ENCODE measurements at regions not wholly inside any gene's neighbourhood (a gene's known extent, or its start where the extent isn't known, plus 50 kb on each side); places are given as distances from the start of the nearest gene placed in this dataset.
"Not testable (repeated sequence)": the region's sequence is repeated elsewhere in the genome, so short reads cannot be mapped to it uniquely, and the experiment has no call there.

DNA sequence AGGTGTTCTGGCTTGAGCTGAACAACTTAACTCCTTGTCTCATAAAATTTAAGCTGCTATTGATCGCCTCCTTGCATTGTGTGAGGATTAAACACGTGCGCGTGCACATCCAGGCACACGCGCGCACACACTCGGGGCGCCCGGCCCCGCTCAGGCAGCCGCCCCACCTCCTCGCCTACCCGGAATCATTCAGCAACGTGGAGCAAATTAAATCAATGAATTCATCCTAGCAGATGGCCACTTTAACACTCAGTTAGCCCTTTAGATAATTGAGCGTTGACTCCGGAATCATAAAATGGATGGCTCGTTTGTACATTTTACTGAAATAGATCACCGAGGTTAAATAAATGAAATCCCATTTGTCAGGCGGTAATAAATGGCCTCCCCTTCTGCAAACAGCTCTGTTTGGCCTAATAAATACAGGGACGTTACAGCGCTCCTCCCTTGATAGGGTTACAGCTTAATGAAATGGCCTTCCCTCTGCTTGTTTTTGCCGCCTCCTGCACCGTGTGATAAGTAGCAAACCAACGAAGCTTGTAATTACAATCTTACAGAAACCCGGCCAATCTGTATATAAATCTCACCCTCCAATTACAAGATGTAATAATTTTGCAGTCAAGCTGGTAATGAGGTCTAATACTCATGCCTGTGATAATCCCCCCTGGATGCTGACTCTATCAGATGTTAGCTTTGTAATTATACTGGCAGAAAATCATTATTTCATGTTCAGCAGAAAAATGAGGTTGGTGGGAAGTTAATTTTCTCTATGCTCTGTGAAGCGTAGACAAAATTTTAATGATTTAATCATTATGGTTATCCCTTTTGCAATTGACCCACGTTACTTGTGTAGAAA, 229.7 kb upstream of the IRX4 start:
- no peak for DNase-seq

DNA sequence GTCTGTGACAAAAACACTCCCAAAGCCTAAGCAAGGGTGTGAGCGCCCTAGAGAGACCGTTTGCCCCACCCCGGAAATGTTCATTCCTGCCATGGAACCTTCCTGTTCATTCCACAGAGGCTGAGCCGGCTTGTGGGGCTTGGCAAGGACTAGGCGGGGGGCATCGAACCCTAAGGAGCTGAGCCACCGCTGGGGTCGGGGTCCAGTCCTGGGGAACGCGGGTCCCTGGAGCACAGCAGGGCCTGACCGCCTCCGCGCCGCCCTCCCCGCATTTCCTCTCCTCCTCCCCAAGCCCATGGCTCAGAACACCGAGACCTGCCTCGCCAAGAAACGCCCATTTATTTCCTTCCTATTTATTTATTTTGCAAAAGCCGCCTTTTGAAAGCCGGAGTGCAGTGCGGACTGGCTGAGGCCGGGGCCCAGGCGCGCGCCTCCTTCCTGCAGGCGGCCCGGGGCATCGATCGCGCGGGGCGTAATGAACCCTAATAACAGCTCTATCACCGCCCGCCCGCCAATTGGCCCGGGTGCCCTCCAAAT, 228.9 kb upstream of the IRX4 start:
- DNase-seq, result no peak

DNA sequence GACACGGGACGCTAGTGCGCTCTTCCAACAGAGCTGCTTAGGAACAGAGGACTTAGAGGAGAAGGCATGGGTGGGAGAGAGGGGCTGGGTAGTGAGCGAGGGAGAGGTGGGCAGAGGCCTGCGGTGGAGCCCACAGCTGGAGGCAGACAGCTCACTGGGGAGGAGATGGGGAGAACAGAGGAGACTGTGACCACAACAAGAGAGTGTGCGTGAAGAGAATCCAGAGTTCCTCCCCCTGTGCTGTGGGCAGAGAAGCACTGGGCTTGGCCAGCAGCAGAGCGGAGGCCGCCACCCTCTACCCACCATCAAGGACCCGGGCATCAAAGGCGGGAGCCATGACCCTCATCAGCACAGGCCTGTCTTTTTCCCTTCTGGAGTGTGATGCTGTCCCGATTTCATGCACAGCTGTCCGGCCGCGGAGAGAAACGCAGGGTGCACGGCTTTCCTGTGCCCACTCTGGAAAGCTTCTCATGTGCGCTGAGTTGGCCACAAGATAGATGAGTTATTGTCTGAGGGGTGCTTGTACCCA, 228.3 kb upstream of the IRX4 start:
- no peak for DNase-seq

DNA sequence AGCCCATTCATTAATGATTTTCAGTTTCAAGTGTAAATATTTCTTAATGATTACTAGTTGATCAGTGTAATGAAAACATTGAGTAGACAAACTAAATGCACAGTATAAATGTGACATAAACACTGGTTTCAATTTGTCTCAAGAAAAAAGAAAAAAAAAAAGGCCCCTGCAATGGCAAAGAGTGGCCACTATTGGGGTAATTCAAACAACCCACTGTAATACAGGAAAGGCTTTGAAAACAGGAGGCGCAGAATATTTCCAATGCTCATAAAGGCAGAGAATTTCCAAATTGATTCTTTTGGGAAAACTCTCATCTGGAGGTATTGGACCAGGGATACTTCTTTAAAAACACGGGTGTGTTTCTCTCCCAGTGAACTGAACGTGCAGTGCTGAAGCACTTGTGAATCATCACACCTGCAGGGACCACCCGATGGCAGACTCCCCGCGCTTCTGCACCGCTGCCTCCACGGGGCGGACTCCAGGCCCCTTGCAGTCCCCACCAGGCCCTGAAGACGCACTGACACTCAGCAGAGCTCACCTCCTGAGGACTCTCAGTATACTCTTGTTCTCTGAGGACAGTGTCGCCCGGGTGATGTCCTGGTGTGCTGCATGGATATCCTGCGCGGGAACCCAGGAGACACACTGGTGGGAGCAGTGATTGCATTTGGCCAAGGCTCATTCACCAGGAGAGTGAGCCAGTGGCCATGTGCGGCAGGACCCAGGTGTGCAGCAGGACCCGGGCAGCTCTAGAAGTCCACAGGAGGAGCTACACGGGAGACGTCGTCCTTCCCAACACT, 227.6 kb upstream of the IRX4 start:
- no peak for DNase-seq

DNA sequence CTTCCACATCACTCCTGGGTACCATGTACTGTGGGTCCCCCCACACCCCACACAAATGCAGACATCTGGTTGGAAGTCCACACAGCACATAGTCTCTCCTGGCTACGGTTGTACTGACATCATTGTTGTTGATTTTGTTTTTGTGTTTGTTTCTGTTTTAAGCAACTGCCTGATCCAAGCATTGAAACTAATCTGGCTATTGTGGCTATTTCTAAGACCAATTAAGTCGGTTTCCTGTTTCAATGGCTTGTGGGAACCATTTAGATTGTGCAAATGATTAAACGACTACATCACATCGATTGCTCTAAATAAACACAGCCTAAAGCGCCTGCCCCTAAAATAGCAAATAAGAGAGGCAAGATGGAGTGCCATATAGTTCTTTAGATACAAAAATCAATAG, 226.8 kb upstream of the IRX4 start:
- no peak for DNase-seq

DNA sequence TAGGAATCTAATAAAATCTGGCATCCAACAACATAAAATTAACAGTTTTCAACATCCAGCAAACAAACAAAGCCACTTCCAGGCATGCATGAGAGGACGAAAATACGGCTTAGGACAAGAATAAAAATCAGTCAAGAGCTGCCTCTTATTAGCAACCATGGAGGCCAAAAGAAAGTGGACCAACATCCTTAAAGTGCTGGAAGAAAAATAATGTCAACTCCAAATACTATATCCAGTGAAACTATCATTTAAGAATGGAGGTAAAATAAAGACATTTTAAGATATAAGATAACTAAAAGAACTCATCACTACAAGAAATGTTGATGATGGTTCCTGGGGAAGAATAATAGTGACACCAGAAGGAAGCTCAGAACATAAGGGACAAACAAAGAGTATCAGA, 224.0 kb upstream of the IRX4 start:
- DNase-seq, result no peak

DNA sequence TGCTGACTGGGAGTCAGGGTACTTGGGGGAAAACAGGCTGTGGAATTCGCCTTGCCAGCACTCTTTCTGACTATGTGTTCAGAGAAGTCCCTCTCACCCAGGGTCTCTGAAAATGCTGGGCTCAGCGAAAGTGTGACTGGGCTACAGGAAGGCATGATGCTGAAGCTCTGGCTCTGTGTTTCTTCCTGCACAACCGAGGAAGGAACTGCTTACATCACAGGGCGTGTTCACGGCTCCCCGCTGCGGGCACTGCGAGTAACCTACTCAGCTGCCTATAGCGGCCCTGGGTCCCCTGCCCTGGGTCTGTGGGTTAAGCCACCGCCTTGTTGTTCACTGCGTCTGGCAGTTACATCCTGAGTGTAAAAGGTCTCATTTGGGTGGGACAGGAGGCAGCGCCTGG, 222.4 kb upstream of the IRX4 start:
- DNase-seq, result no peak

DNA sequence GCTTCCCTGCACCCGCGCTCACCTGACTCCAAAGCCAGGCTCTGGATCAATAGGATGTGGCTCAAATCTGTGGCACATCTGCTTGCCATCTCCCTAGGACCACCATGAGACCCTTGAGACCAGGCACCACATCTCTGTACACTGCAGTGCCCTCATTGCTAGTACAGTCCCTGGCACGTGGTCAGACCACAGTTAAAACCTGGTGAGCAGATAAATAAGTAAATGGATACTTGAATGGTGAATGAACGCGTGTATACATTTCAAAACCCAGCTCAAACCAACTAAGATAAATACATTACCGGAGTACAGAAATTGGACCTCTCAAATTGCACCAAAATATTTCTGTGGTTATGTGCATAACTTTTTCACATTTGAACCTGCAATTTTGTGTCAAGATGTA, 221.2 kb upstream of the IRX4 start:
- DNase-seq, result no peak

DNA sequence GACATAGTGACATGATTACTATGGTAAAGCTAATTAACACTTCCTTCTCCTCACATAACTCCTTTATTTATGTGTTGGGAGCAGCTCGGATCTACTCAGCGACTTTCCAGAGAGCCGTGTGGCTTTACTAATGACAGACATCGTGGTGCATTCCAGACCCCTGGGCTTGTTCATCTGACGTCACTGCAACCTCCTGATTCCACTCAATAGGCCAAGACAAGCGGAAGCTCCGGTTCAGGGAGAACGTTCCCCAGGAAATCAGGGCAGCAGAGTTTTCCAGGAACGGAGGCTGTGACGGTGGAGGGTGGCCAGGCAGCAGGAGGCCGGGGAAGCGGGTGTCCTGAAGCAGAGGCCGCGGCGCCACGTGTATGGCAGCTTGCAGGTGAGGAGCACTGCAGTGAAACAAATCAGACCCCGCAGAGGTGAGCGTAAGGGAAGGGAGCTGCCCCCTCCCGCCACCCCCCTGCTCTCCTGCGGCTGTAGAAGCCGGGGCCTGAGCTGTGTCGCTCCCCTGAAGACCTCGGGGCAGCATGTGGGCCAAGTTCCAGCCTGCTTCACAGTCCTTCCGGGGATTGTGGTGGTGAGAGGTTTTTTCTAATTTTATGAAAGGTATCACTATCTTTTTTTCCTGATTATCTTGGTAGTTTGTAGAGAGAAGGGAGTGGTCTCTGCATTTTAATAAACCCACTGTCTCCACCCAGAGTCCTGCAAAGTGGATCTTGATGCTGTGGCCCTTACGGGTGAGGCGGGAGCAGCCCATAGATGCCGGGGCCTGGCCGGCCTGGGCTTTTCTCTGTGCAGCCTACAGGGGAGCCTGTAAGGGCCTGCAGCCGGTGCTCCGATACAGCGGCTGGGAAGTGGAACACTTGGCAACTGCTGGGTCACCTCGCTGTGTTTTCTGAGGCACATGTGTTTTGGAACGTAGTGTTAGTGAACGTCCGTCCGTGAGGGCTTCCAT, 220.4 kb upstream of the IRX4 start:
- DNase-seq, result no peak

DNA sequence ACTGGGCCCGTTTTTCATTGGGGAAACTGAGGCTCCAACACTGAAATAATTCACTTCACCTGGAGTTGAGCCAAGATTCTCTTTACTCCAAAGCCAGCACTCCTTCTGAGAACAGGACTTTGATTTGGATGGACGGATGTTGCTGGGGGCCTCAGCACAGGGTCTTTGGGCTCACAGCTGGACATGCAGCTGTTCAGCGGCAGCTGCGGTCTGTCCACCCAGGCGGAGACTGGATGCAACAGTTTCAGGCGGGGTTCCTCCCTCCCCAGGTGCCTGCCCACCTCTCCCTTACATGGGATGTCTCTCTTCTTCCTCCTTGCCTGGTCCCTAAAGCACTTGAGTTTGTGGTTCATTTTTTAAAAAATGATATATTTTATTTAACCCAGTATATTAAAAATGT, 219.0 kb upstream of the IRX4 start:
- no peak for DNase-seq

DNA sequence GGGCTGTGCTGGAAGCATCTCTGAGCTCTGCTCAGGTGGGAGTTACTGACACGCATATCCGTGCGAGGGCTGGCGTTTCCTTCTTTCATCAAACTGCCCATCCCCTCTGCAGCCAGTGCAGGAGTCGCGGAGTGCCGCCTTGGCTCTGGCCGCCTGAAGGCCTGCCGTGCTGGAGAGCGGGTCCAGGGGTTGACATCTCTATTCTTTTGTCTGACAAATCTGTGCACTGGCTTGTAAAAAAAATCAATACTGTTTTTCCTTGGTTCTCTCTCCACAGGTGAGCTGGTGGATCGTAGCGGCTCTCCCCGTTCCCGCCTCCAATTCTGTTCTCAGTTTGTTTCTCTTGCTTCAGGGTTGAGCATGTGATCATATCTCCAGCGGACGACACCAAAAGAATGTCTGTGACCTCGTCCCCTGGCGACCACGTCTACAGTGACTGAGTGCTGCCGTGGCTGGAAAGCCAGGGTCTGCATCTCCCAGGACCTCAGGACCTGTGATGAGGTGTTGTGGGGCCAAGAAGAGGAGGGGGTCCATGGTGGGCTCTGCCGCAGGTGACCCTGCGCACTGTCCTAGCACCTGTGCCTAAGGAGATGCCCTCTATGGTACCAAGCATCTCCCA, 214.3 kb upstream of the IRX4 start:
- DNase-seq, result no peak

DNA sequence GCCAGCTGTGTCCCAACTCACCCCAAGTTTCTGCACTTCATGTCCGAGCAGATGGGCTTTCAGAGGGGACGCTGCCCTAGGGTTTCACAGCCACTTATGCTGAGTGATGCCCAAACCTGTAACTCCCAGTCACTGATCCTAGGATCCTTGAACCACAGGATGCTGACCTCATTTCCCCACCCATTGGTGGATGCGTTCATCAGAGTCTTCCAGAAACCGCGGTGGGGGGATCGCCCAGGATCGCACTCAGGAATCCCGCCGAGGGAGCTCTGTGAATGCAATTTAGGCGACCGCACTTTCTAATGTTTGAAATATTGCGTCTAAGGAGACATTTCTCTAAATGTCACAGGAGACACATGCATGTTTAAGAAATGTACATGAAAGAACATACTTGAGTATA, 212.3 kb upstream of the IRX4 start:
- no peak for DNase-seq

DNA sequence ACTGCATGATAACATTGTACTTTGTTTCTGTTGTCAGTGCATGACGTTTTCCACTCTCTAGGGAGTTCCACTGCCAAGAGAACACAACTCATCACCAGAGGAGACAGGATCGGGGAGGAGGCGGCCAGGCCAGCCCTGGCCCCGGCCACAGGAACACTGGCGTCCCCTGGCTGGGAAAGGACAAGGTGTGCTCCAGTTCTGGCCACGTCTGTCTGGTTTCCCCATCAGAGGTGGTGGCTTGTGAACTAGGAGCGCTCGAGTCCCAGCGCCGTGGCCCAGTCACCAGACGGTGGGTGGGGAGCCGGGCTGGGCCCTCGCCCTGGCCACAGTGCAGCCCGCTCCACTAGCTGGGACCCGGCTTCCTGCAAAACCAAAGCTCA, 211.9 kb upstream of the IRX4 start:
- no peak for DNase-seq

DNA sequence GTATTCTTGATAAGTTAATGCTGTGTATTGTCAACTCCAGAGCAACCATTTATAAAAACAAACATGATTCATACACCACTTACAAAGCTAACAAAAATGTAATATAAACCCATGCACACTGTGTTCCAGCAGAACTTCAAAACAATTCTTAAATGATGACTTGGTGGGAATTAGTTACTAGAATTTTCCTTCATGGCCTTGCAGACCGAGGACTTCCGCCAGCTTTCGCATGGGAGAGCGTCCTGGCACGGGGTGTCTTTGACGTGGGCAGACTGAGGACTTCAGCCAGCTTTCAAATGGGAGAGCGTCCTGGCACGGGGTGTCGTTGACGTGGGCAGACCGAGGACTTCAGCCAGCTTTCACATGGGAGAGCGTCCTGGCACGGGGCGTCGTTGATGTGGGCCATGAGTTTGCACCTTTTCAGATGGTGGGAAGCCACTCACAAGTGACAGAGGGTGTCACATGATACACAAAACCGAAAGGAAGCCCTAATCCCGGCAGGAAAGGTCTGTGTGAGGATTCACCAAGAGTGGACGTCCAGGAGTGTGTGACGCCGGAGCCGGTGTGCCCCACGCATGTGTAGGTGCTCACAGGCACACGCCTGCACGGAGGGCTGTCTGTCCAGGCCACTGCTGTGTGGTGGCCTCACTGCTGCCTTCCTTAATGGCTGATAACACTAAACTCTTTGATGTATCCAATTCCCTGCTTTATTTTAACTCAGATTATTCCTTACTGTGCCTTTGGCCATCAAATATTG, 211.3 kb upstream of the IRX4 start:
- no peak for DNase-seq

DNA sequence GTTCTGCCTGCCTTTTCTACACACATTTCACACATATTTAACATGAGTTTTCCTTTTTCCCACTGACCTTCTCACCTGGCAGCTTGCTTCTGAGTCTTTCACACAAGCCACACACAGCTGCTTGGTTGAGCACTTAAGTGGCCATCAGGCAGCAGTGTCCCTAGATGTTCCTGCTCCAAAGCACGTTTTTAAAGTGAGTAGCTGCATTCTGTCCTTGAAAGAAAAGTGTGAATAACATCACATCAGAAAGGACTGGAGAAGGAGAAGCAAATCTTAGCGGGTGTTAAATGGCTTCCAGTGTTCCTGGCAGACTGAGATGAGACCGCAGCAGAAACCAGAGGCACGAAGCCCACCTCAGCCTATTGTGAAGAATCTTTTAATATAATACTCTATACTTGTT, 209.2 kb upstream of the IRX4 start:
- no peak for DNase-seq

DNA sequence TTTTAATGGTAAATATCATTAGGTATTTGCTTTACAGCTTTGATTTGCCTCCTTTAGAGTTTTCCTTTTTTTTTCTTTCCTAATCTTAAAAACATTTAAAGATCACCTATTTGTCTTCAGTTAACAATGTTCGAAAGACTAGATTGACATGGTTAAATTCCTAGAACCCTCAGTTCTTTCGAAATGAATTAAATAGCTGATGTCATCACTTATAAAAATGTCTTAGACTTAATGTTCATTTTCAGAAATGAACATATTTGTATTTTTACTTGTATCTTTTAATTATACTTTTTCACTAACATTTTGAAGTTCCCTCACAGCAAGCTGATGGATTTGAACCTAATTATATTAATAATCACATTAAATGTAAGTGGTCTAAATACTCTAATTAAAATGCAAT, 205.3 kb upstream of the IRX4 start:
- DNase-seq, result no peak

DNA sequence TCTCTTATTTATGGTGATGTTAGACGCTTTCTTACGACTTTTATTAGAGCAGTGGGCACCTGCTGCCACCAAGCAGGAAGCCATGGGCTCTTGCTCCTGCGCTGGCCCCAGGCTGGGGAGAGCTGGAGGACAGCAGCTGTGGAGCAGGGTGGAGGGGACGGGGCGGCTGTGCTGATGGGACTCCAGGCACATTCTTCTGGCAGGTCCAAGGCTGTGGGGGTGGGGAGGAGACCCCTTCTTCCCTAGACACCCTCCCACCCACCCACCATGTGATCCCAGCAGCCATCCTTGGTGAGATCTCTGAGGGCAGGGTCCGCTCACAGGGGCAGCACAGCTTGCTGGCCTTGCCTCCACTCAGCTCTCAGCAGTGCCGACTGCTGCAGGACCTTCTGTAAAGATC, 192.6 kb upstream of the IRX4 start:
- DNase-seq, result no peak

DNA sequence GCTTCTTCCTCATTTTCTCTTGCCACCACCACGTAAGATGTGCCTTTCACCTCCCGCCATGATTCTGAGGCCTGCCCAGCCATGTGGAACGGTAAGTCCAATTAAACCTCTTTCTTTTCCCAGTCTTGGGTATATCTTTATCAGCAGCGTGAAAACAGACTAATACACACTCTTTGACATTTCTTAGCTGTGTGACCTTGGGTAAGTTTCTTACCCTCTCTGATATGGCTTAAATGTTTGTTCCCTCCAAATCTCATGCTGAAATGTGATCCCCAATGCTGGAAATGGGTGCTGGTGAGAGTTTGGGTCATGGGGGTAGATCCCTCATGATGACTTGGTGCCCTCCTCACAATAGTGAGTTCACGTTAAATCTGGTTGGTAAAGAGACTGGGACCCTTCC, 188.8 kb upstream of the IRX4 start:
- no peak for DNase-seq

DNA sequence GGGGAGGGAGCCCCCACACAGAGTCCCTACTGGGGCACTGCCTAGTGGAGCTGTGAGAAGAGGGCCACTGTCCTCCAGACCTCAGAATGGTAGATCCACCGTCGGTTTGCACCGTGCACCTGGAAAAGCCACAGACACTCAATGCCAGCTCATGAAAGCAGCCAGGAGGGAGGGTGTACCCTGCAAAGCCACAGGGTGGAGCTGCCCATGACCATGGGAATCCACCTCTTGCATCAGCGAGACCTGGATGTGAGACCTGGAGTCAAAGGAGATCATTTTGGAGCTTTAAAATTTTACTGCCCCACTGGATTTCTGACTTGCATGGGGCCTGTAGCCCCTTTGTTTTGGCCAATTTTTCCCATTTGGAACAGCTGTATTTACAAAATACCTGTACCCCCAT, 188.1 kb upstream of the IRX4 start:
- DNase-seq, result not testable (repeated sequence)

DNA sequence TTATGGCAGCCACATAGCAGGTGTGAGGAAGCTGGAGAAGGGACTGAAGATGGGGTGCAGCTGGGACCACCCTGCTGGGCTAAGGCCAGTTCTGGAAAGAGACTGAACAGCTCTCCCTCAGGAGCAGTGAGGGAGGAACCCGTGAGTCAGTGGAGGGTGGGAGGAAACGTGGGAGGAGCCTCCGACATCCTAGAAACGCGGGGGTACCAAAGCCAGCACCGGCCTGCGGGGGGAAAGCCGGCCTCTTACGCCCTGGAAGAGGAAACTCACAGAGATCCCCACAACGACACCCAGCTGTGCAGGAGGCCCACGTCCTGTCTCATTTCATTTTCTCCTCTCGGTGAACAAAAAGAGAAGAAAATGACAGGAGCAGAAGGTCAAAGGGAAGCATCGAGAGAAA, 185.8 kb upstream of the IRX4 start:
- no peak for DNase-seq

DNA sequence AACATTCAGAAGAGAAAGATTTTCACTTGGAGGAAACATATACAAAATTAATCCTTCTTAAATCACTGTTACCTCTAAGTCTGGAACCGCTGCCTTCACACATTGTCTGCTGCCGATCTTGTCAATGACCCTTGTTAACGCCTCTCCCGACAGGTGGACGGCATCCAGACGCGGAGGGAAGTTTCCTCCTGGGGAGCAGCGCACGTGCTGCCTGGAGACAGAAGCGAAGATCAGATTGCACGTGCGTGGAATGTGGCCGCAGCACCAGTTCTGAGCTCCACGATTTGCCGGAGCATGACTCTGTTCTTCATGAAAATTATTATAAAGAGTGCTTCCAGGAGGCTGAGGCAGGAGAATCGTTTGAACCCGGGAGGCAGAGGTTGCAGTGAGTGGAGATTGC, 183.6 kb upstream of the IRX4 start:
- no peak for DNase-seq

DNA sequence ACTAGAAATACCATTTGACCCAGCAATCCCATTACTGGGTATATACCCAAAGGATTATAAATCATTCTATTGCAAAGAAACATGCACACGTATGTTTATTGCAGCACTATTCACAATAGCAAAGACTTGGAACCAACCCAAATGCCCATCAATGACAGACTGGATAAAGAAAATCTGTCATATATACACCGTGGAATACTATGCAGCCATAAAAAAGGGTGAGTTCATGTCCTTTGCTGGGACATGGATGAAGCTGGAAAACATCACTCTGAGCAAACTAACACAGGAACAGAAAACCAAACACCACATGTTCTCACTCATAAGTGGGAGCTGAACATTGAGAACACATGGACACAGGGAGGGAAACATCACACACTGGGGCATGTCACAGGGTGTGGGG, 180.7 kb upstream of the IRX4 start:
- DNase-seq, result not testable (repeated sequence)

Data from activated CD4-positive, alpha-beta T cell treated with anti-CD3 and anti-CD28 coated beads for 1 hour (primary cell).